ENCODE measurements at regions not wholly inside any gene's neighbourhood (a gene's known extent, or its start where the extent isn't known, plus 50 kb on each side); places are given as distances from the start of the nearest gene placed in this dataset.
A peak's percentile ranks its signal among the peaks of the same experiment; 100 is the strongest.

GRCh38 chrX:150262456-150262855 lies 100.7 kb upstream of the MAMLD1 start (continued):
- TF ChIP-seq ZXDC (CRISPR knock-in tag; IDR thresholded peaks at IDR 0.05): no peak

- H3K79me2 ChIP-seq (ENCODE audit: insufficient read depth, low read length): no peaks in the 10 kb centered on the region
- BruUV-seq (replicated peaks): no TSS peak
- no peak for DNase-seq (ENCODE audit: low spot score)
- no peak for ATAC-seq
- H3K36me3 ChIP-seq (replicated peaks in 1 of 2; ENCODE audit: control insufficient read depth in 1 of 2, insufficient read depth in 2 of 2, low read length in 2 of 2): no peaks in the 10 kb centered on the region
- in situ Hi-C loops (cut with HindIII; ENCODE audit: extremely low pct_ligation_motif_present, low pct_unique_long_range_greater_than_20kb) (no loop called here), intact Hi-C loops (cut with micrococcal nuclease; ENCODE audit: unreplicated experiment) (no loop called here)
- no peak for FAIRE-seq
- no peak overlapping the region for H3K4me3 ChIP-seq (replicated peaks in 1 of 3; ENCODE audit: insufficient read depth in 1 of 3, low read depth in 2 of 3, low read length in 3 of 3)
- peak overlapping the region; percentile 62 for H3K4me2 ChIP-seq (ENCODE audit: low read depth, low read length)
- POLR2A ChIA-PET: no interaction called here
- no peak overlapping the region for H2AFZ ChIP-seq (ENCODE audit: low read length)
- WGBS (ENCODE audit: low lambda C conversion rate): 64% methylated on average over 2 of the region's 2 CpGs
- H3K27me3 ChIP-seq (ENCODE audit: control insufficient read depth in 1 of 2, insufficient read depth in 2 of 2, low read length in 2 of 2): no peaks in the 10 kb centered on the region
- peaks cover 47% of the 10 kb centered on the region for H3K4me1 ChIP-seq (ENCODE audit: insufficient read depth, low read length)
- CTCF ChIA-PET (ENCODE audit: low intra/inter-chr PET ratio, low total read pairs): no interaction called here
- H3K9me3 ChIP-seq (ENCODE audit: low read length): no peaks in the 10 kb centered on the region
- H4K20me1 ChIP-seq (ENCODE audit: insufficient read depth, low read length): no peaks in the 10 kb centered on the region
- H3K27ac ChIP-seq (ENCODE audit: extremely low read length, insufficient read depth, low read length): peak overlapping the region; percentile 49
- no peak overlapping the region for H3K9ac ChIP-seq (ENCODE audit: insufficient read depth, low read depth, low read length)
- TF ChIP-seq KAT7 (CRISPR knock-in tag; IDR thresholded peaks at IDR 0.05; ENCODE audit: borderline replicate concordance) (no peak), ZBTB37 (CRISPR knock-in tag; IDR thresholded peaks at IDR 0.05) (no peak), ZUFSP (CRISPR knock-in tag; IDR thresholded peaks at IDR 0.05; ENCODE audit: borderline replicate concordance) (no peak), ZFP36L1 (CRISPR knock-in tag; IDR thresholded peaks at IDR 0.05) (no peak), ZNF496 (CRISPR knock-in tag; IDR thresholded peaks at IDR 0.05; ENCODE audit: insufficient replicate concordance) (no peak), KDM5B (CRISPR knock-in tag; IDR thresholded peaks at IDR 0.05; ENCODE audit: borderline replicate concordance) (no peak), KDM3A (CRISPR knock-in tag; IDR thresholded peaks at IDR 0.05; ENCODE audit: low read depth) (no peak), HNF1A (IDR thresholded peaks at IDR 0.05; ENCODE audit: low read depth) (no peak), HNF1A (CRISPR knock-in tag; IDR thresholded peaks at IDR 0.05; ENCODE audit: borderline replicate concordance) (no peak)
Observed at GRCh38 chrX:150268839-150269355, 94.2 kb upstream of the MAMLD1 start.

Measured in HepG2 (cell line).